ENCODE measurements at regions not wholly inside any gene's neighbourhood (a gene's known extent, or its start where the extent isn't known, plus 50 kb on each side); places are given as distances from the start of the nearest gene placed in this dataset.

DNA sequence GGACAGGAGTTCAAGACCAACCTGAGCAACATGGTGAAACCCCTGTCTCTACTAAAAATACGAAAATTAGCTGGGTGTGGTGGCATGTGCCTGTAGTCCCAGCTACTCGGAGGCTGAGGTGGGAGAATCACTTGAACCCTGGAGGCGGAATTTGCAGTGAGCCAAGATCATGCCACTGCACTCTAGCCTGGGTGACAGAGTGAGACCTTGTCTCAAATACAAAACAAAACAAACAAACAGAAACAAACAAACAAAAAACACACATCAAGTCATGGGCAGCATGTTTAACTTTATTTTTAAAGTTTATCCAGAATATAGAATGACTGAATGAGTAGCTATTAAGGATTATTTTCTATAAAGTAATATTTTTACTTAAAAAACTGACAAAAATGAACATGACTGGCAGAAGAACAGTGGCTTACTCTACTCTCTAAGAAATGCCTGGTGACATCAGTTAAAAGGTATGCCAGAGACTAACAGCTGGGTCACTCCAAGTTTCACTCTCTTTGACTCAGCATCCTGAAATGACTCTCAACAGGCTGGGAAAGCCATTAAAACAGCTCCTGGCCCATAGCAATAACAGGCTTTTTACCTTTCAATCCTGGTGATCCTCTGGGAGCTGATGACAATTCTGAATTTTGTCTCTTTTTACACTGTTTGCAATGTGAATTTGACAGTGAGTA lies 66.1 kb upstream of the FOXN2 start (continued):
- TF ChIP-seq, protein P1, sequence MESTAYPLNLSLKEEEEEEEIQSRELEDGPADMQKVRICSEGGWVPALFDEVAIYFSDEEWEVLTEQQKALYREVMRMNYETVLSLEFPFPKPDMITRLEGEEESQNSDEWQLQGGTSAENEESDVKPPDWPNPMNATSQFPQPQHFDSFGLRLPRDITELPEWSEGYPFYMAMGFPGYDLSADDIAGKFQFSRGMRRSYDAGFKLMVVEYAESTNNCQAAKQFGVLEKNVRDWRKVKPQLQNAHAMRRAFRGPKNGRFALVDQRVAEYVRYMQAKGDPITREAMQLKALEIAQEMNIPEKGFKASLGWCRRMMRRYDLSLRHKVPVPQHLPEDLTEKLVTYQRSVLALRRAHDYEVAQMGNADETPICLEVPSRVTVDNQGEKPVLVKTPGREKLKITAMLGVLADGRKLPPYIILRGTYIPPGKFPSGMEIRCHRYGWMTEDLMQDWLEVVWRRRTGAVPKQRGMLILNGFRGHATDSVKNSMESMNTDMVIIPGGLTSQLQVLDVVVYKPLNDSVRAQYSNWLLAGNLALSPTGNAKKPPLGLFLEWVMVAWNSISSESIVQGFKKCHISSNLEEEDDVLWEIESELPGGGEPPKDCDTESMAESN (CRISPR knock-in tag; conservative IDR thresholded peaks at IDR 0.05), result no peak
- TF ChIP-seq TBX2 (CRISPR knock-in tag; IDR thresholded peaks at IDR 0.05; ENCODE audit: borderline replicate concordance), result no peak
- TF ChIP-seq MED13 (CRISPR knock-in tag; IDR thresholded peaks at IDR 0.05), result no peak
- no peak for TF ChIP-seq ISX (CRISPR knock-in tag; conservative IDR thresholded peaks at IDR 0.05)
- TF ChIP-seq, protein P2, sequence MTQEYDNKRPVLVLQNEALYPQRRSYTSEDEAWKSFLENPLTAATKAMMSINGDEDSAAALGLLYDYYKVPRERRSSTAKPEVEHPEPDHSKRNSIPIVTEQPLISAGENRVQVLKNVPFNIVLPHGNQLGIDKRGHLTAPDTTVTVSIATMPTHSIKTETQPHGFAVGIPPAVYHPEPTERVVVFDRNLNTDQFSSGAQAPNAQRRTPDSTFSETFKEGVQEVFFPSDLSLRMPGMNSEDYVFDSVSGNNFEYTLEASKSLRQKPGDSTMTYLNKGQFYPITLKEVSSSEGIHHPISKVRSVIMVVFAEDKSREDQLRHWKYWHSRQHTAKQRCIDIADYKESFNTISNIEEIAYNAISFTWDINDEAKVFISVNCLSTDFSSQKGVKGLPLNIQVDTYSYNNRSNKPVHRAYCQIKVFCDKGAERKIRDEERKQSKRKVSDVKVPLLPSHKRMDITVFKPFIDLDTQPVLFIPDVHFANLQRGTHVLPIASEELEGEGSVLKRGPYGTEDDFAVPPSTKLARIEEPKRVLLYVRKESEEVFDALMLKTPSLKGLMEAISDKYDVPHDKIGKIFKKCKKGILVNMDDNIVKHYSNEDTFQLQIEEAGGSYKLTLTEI (CRISPR knock-in tag; conservative IDR thresholded peaks at IDR 0.05), result no peak
- no peak for TF ChIP-seq ATM (IDR thresholded peaks at IDR 0.05; ENCODE audit: borderline replicate concordance)
- TF ChIP-seq HDAC6 (IDR thresholded peaks at IDR 0.05; ENCODE audit: low read depth, low read length), result no peak
- no peak for TF ChIP-seq FOXO1 (CRISPR knock-in tag; IDR thresholded peaks at IDR 0.05)
- TF ChIP-seq ZNF10 (CRISPR knock-in tag; IDR thresholded peaks at IDR 0.05; ENCODE audit: borderline replicate concordance, low read depth), result no peak
- TF ChIP-seq ZNF75D (CRISPR knock-in tag; IDR thresholded peaks at IDR 0.05; ENCODE audit: borderline replicate concordance), result no peak
- TF ChIP-seq SP140L (CRISPR knock-in tag; IDR thresholded peaks at IDR 0.05; ENCODE audit: borderline replicate concordance), result no peak
- 0 out of 2 replicates have a peak, but pooled peaks have one; percentile 2 for TF ChIP-seq STAG1 (CRISPR knock-in tag; IDR thresholded peaks at IDR 0.05)
- no peak for TF ChIP-seq HOXA9 (CRISPR knock-in tag; IDR thresholded peaks at IDR 0.05; ENCODE audit: borderline replicate concordance)
- no peak for TF ChIP-seq ZNF776 (CRISPR knock-in tag; IDR thresholded peaks at IDR 0.05)
- no peak for TF ChIP-seq RARG (CRISPR knock-in tag; IDR thresholded peaks at IDR 0.05; ENCODE audit: low read depth)
- TF ChIP-seq NR2F6 (IDR thresholded peaks at IDR 0.05), result no peak
- no peak for TF ChIP-seq NR2F6 (CRISPR knock-in tag; IDR thresholded peaks at IDR 0.05)
- no peak for TF ChIP-seq ZNF136 (CRISPR knock-in tag; IDR thresholded peaks at IDR 0.05; ENCODE audit: low read depth)
- TF ChIP-seq, protein P3, sequence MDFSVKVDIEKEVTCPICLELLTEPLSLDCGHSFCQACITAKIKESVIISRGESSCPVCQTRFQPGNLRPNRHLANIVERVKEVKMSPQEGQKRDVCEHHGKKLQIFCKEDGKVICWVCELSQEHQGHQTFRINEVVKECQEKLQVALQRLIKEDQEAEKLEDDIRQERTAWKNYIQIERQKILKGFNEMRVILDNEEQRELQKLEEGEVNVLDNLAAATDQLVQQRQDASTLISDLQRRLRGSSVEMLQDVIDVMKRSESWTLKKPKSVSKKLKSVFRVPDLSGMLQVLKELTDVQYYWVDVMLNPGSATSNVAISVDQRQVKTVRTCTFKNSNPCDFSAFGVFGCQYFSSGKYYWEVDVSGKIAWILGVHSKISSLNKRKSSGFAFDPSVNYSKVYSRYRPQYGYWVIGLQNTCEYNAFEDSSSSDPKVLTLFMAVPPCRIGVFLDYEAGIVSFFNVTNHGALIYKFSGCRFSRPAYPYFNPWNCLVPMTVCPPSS (IDR thresholded peaks at IDR 0.05), result no peak
- no peak for TF ChIP-seq ZFP1 (CRISPR knock-in tag; IDR thresholded peaks at IDR 0.05)
- no peak for TF ChIP-seq ZC3H4 (CRISPR knock-in tag; IDR thresholded peaks at IDR 0.05; ENCODE audit: borderline replicate concordance)
- TF ChIP-seq, protein P4, sequence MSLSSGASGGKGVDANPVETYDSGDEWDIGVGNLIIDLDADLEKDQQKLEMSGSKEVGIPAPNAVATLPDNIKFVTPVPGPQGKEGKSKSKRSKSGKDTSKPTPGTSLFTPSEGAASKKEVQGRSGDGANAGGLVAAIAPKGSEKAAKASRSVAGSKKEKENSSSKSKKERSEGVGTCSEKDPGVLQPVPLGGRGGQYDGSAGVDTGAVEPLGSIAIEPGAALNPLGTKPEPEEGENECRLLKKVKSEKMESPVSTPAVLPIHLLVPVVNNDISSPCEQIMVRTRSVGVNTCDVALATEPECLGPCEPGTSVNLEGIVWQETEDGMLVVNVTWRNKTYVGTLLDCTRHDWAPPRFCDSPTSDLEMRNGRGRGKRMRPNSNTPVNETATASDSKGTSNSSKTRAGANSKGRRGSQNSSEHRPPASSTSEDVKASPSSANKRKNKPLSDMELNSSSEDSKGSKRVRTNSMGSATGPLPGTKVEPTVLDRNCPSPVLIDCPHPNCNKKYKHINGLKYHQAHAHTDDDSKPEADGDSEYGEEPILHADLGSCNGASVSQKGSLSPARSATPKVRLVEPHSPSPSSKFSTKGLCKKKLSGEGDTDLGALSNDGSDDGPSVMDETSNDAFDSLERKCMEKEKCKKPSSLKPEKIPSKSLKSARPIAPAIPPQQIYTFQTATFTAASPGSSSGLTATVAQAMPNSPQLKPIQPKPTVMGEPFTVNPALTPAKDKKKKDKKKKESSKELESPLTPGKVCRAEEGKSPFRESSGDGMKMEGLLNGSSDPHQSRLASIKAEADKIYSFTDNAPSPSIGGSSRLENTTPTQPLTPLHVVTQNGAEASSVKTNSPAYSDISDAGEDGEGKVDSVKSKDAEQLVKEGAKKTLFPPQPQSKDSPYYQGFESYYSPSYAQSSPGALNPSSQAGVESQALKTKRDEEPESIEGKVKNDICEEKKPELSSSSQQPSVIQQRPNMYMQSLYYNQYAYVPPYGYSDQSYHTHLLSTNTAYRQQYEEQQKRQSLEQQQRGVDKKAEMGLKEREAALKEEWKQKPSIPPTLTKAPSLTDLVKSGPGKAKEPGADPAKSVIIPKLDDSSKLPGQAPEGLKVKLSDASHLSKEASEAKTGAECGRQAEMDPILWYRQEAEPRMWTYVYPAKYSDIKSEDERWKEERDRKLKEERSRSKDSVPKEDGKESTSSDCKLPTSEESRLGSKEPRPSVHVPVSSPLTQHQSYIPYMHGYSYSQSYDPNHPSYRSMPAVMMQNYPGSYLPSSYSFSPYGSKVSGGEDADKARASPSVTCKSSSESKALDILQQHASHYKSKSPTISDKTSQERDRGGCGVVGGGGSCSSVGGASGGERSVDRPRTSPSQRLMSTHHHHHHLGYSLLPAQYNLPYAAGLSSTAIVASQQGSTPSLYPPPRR (CRISPR knock-in tag; IDR thresholded peaks at IDR 0.05; ENCODE audit: borderline replicate concordance), result no peak
- TF ChIP-seq ZNF549 (CRISPR knock-in tag; IDR thresholded peaks at IDR 0.05), result no peak
